Ovary (tissue), 3 donors: ENCODE measurements at regions not wholly inside any gene's neighbourhood (a gene's known extent, or its start where the extent isn't known, plus 50 kb on each side); places are given as distances from the start of the nearest gene placed in this dataset.

ENCODE experiments used
- CTCF ChIP-seq, 3 donors: fragments of 450-650 bp in 2 of 3; fragments of 200-600 bp in 1 of 3; IDR thresholded peaks; one replicate each; pipeline versions ENCODE4 v1.5.1 to v1.8.0; 2016 to 2022; ENCODE audit warnings: antibody characterized with exemption in 3 of 3, mild to moderate bottlenecking in 1 of 3
- EP300 ChIP-seq: sonication (generic); formaldehyde crosslinking; IDR thresholded peaks from one replicate; pipeline ENCODE4 v1.6.1; 2017; ENCODE audit warnings: antibody characterized with exemption
- POLR2A ChIP-seq: fragments of 450-650 bp; IDR thresholded peaks from one replicate; pipeline ENCODE4 v1.6.1; 2017; ENCODE audit warnings: antibody characterized with exemption, mild to moderate bottlenecking, moderate library complexity
- donor health status: DM: no; HTN: no; CAD: no.

- TF ChIP-seq CTCF (IDR thresholded peaks at IDR 0.05) = no peak
- no peak for TF ChIP-seq POLR2A
- no peak for TF ChIP-seq EP300
These were observed 1303.1 kb upstream of the TMEM132C start for GRCh38 chr12:126963825-126964224.
